ENCODE measurements at regions not wholly inside any gene's neighbourhood (a gene's known extent, or its start where the extent isn't known, plus 50 kb on each side); places are given as distances from the start of the nearest gene placed in this dataset.

- DNase-seq = no peak
Measured at GRCh38 chr13:90415902-90416301, 931.6 kb upstream of the MIR17HG start.

DNA sequence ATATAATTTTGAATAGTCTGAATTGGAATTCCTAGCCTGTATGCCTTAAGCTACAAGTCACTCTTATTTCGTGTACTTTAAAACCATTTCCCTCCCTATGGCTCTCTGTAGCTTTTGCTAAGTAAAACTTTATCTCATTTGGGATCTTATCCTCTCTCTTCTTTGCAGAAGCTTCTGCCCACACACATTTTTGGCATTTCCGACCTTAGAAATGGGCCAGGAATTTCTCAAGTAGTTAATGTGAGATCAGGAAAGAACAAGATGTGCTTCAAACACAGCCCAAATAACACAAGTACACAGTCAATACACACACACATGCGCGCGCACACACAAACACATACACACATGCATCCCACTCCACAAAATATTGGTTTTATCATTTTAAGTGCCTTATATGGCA is 931.0 kb upstream of the MIR17HG start:
- no peak for DNase-seq

DNA sequence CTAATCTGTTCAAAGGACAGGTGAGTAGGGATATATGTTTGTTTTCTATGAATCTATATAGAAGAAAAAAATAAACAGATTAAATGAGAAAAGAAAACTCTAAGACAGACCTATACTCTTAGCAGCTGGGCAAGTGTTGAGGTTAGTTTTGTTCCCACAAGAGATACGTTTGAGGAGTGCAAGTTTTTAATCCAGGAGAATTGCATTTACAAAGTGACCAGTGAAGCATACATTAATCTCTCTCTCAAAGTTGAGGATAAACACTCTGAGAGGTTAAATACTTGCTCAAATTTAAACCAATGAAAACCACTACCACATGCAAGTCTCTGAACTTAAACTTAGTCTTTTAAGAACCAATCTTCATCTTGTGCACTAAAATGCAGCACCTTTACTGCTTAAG is 930.5 kb upstream of the MIR17HG start:
- no peak for DNase-seq

GRCh38 chr13:90420683-90421082 is 926.8 kb upstream of the MIR17HG start:
- no peak for DNase-seq

DNA sequence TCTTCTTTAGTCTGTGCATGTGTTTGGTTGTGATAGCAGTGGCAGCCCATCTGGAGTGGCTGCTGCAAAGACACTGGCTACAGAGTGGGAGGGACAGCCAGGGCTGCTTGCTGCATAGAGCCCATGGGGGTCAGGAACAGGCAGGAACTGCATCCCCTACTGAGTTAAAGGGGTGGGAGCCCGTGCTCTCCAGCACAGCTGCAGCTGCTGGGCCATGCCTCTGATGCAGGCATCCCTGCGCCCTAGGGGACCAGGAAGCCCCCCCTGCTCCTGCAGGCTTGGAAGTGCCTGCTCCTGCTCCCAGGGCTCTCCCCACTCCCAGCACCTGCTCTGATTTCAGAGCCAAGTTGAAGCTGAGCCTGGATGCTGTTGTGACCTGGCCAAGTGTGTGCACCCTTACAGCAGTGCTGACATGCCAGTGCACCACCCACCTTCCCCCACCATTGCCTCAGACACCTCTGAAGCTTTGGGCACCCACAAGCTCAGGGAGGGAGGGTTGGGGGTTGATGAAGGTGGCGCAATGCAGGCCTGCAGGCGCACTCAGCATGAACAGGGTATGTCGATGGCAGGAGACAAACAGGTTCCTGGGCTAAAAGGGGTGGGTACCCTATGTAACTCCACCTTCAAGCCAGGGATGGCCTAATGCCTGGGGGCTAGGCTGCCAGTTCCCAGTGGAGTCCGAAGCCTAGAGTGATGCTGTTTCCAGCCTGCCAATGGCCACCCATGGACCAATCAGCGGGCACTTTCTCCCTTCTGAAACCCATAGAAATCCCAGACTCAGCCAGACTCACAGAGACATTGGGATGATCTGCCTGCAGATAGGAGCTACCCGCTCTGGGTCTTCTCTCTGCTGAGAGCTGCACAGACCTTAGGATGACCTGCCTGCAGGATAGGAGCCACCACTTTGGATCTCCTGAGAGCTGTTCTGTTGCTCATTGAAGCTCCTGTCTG is 919.9 kb upstream of the MIR17HG start:
- no peak for DNase-seq

DNA sequence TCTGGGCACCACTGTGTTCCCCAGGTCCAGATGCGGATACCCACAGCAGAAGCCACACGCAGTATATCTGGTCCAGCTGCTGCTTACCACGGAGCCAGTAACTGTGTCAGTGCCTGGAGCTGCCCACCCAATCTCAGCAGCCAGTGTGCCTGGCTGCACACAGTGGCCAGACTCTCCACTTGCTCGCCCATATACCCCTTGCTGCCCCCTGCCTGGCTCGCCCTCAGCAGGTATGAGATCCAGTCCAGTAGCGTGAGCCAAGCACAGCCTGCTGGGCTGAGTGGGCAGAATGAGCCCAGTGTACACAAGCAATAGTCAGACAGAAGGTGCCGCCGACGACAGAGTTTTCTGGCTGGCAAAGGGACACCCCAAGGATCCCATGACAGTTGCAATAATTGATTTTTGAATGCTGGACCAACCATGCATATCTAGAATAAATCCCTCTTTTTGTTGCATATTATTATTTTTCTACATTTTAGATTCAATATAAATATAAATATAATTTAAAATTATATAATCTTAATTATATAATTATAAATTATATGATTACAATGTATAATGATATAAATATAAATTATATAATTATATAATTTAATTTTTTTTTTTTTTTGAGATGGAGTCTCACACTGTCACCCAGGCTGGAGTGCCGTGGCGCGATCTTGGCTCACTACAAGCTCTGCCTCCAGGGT is 918.8 kb upstream of the MIR17HG start:
- DNase-seq = no peak

DNA sequence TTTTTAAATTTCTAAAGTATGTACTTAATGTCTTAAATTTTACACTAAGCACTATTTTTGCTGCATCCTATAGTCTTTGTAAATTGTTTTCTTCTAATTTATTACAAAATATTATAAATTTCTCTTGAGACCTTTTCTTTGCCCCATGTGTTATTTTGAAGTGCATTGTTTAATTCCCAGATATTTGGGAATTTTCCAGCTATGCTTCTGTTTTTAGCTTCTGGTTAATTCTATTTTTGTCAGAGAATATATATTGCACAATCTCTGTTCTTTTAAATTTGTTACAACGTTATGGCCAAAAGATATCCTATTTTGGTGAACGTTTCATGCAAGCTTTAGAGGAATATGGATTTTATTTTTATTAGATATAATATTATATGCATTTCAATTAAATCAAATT is 917.4 kb upstream of the MIR17HG start:
- DNase-seq = no peak

GRCh38 chr13:90436697-90437096 is 910.8 kb upstream of the MIR17HG start:
- no peak for DNase-seq

GRCh38 chr13:90438576-90438975 is 908.9 kb upstream of the MIR17HG start:
- DNase-seq = peak; percentile 56

DNA sequence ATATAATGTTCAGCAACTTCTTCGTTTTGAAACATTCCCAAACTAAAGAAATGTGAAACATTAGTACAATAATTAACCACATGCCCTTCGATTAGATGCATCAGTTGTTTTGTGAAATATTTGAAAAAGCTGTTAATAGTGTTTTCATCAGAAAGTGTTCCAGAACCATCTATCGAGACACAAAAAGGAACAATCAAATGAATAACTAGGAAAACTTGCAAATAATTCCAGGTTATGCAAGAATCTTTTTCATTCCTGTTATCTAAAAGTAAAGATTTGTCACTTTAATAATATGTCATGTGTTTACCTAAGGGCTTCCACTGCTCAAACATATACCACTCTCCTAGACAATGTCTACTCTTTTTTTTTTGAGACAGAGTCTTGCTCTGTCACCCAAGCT is 904.2 kb upstream of the MIR17HG start:
- DNase-seq = no peak

DNA sequence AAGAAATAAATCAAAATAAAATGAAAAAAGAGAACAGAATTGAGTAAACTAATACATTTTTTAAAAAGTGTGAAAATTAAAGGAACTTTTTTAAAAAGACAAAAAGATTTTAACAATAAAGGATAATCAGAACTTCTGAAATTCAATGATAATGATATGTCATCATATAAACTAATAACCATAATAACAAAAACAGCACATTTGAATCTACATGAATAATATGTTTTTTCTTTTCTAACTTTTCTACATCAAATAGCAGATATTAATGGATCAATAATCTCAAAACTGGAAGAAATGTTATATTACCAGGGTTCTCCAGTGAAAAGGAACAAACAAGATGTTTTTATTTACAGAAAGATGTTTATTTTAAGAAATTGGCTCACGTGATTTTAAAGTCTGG is 903.3 kb upstream of the MIR17HG start:
- DNase-seq = no peak

DNA sequence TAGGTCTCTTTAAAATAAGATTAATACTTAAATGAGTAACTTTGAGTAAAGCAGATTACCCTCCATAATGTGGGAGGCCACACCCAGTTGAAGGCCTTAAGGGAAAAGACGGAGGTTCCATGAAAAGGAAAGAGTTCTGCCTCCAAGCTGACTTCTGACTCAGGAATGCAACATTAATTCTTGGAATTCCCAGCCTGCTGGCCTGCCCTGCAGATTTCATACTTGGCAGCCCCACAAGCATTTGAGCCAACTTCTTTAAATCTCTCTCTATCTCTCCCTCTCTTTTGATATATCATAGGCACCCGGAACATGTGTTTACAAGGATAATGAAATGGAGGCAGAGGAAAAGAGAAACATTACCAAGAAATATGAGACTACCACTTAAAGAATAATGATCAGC is 902.3 kb upstream of the MIR17HG start:
- peak; percentile 53 for DNase-seq

DNA sequence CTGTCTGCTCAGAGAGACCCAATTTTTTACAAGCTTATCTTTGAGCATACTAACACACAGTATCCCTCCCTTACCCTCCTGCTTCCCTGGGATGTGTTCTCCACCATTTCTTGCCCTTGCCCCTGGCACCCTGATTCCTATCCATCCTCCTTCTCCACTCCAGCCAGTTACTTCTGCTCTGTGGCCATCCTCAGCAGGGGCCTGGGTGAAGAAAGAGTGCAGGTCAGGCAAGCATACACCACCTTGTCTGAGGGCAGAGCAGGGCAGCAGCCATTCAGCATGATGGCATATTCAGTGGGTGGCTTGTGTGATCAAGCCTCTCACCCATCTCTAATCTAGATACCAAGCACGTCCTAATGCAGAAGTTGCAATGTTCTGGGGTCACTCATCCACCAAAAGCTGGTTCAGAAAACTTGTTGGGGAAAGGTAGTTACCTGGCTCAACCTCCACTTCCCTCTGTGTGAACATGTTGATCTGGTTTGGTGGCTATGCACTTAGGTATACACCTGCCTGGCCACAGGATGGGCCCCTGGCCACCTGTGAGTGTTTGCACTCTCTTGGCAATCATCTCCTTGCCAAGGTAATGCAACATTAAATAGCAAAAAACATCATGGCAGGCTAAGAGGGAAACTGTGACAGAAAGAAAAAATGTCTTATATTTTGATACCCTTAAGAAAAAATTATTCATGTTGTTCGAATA is 900.3 kb upstream of the MIR17HG start:
- no peak for DNase-seq

GRCh38 chr13:90447734-90448101 is 899.8 kb upstream of the MIR17HG start:
- DNase-seq = no peak

DNA sequence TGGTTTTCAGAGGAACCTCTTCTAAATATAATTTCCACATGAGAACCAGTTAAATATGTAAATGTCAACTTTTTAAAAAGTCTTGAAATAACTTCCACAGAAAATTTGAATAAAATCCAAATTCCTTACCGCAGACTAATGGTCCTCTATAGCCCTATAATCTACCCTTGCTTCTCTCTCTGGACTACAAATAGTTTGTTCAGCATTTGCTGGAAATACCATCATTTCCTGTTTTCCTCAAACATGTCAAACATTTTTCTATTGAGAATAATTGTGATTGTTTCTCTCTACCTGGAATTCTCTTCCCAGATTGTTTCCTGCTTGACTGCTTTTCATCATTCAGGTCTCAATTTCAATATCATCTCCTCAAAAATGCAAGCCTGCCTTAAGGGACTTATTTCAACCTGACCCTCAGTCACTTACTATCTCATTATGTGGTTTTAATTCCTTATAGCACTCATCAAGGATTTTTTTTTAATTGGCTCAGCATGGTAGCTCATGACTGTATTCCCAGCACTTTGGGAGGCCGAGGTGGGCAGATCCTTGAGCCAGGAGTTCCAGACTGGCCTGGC is 898.9 kb upstream of the MIR17HG start:
- no peak for DNase-seq

- DNase-seq = no peak
Measured at GRCh38 chr13:90453342-90453741, 894.1 kb upstream of the MIR17HG start.

GRCh38 chr13:90454002-90454636 is 893.4 kb upstream of the MIR17HG start:
- DNase-seq = no peak

DNA sequence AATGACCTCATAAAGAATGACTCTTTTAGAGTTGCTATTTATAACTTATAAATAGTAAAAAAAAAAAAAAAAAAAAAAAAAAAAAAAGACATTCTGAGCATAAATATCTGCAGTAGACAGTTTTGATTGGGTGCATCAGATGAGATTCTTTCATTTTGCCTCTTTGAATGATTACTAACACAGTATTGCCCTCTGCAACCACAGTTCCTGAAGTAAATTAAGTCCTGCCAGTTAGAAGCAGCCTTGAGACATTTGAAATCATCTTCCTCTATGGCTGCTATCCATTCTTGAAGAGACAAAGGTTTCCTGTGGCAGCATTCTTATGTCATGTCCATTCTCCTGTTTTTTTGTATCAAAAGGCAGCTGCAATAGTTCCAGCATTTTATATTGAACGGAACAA is 892.4 kb upstream of the MIR17HG start:
- DNase-seq = no peak

- DNase-seq = no peak
Measured at GRCh38 chr13:90455823-90456222, 891.7 kb upstream of the MIR17HG start.

- no peak for DNase-seq
Measured at GRCh38 chr13:90461398-90461797, 886.1 kb upstream of the MIR17HG start.

DNA sequence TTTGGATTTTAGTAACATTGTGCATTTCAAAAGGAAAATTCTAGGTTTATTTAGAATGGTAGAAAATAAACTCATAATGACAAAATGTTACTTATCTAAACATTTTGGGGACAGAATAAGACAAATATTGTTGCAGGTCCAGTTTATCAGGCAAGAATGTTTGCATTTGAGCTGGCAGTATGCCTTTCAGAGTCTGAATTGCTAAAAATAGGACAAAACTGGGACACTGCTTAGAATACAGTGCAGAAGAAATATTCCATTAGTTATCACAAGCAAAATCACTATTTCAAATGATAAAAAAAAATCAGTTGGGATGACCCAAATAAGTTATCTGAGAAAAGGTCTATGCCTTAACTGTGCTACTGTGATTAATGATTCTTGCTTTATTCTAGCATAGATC is 870.3 kb upstream of the MIR17HG start:
- DNase-seq = no peak

GRCh38 chr13:90483906-90484305 is 863.6 kb upstream of the MIR17HG start:
- DNase-seq = no peak

Measured in tongue (tissue), 1 donor.